Transverse colon (tissue), 4 donors: ENCODE measurements at regions not wholly inside any gene's neighbourhood (a gene's known extent, or its start where the extent isn't known, plus 50 kb on each side); places are given as distances from the start of the nearest gene placed in this dataset.

ENCODE experiments used
- DNase-seq: peaks from one replicate; pipeline ENCODE4 v3.0.0-alpha.2; 2019
- H3K27ac ChIP-seq, 4 donors: fragments of 200-600 bp; sonication (generic); 2 replicates each; pipeline ENCODE4 v1.5.1; 2016 to 2018; ENCODE audit warnings: inconsistent platforms in 4 of 4
- H3K27me3 ChIP-seq: fragments of 200-600 bp; sonication (generic); 2 replicates; pipeline ENCODE4 v1.5.1; 2017; ENCODE audit warnings: inconsistent platforms
- H3K36me3 ChIP-seq, 4 donors: fragments of 200-600 bp; sonication (generic); 2 replicates each; pipeline ENCODE4 v1.5.1; 2017 to 2019; ENCODE audit warnings: inconsistent platforms in 4 of 4
- H3K4me1 ChIP-seq, 4 donors: fragments of 200-600 bp; sonication (generic); 2 replicates each; pipeline ENCODE4 v1.5.1; 2017 to 2020; ENCODE audit warnings: inconsistent platforms in 4 of 4
- H3K4me3 ChIP-seq, 4 donors: fragments of 200-600 bp; sonication (generic); 1 replicate in 1 of 4; 2 replicates in 3 of 4; pipeline versions ENCODE4 v1.5.1 to v1.6.1; 2017 to 2019; ENCODE audit warnings: inconsistent platforms in 4 of 4
- H3K9me3 ChIP-seq, 2 donors: fragments of 200-600 bp; sonication (generic); 2 replicates each; pipeline ENCODE4 v1.5.1; 2017 to 2019; ENCODE audit warnings: inconsistent platforms in 2 of 2
- EP300 ChIP-seq: sonication (generic); formaldehyde crosslinking; IDR thresholded peaks from one replicate; pipeline ENCODE4 v1.6.1; 2017; ENCODE audit warnings: antibody characterized with exemption, low read depth
- POLR2A ChIP-seq: fragments of 450-650 bp; IDR thresholded peaks from one replicate; pipeline ENCODE4 v1.6.1; 2016; ENCODE audit warnings: antibody characterized with exemption, mild to moderate bottlenecking, moderate library complexity
- POLR2AphosphoS5 ChIP-seq, 3 donors: sonication (generic); formaldehyde crosslinking; IDR thresholded peaks; one replicate each; pipeline ENCODE4 v1.6.1; 2016; ENCODE audit warnings: antibody characterized with exemption in 3 of 3
- WGBS, 2 donors: methylation state at CpG; one replicate each; pipeline ENCODE4 v1.1.5; 2018; ENCODE audit warnings: low coverage in 1 of 2; 5-methylcytosine and 5-hydroxymethylcytosine counted together
- in situ Hi-C, 4 donors: fragments of 200-750 bp; cut with MboI; loops; one replicate each; pipeline versions ENCODE4 v1.15.0 to v1.15.1; 2017; ENCODE audit warnings: low sequenced_read_pairs in 3 of 4, low pct_ligation_motif_present in 1 of 4, low pct_unique_long_range_greater_than_20kb in 1 of 4
- intact Hi-C: fragments of 100-400 bp; cut with DNase I; formaldehyde crosslinking; loops from one replicate; pipeline ENCODE4 v1.15.1; 2023; ENCODE audit warnings: low total_unique reads
- TF ChIP-seq, protein P1 (sequence below), 5 experiments: fragments of 200-600 bp in 3 of 5; fragments of 450-650 bp in 2 of 5; sonication (generic) in 3 of 5; IDR thresholded peaks; 1 replicate in 2 of 5; 2 replicates in 3 of 5; pipeline ENCODE4 v1.5.1; 2016 to 2017; ENCODE audit warnings: antibody characterized with exemption in 5 of 5, inconsistent platforms in 3 of 5, mild to moderate bottlenecking in 2 of 5, moderate library complexity in 1 of 5

DNA sequence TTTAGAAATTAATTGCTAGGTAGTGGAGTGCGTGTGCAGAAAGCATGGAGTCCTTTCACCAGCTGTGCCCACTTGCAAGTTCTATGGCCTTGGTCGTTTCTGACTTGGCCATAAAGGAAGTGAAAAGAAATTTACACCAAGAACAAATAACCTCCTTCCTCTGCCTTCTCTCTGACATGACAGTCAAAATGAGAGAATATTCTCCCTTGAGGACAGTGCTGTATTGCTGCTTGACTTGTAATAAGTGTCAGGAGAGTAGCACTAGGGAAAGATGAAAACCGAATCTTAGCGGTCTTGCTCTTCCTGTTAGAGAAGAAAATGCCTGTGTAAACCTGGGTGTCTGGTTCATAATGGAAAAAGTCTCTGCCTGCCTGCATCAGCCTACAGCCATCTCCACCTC lies 333.1 kb upstream of the RAG2 start:
- in situ Hi-C loops (loop anchor here in 1 of 4 donors (10.0 kb wide), 1 partner anchor 56 kb away; no protein-coding TSS in a partner anchor), intact Hi-C loops (no loop called here)
- no peak for TF ChIP-seq EP300
- TF ChIP-seq, protein P1, sequence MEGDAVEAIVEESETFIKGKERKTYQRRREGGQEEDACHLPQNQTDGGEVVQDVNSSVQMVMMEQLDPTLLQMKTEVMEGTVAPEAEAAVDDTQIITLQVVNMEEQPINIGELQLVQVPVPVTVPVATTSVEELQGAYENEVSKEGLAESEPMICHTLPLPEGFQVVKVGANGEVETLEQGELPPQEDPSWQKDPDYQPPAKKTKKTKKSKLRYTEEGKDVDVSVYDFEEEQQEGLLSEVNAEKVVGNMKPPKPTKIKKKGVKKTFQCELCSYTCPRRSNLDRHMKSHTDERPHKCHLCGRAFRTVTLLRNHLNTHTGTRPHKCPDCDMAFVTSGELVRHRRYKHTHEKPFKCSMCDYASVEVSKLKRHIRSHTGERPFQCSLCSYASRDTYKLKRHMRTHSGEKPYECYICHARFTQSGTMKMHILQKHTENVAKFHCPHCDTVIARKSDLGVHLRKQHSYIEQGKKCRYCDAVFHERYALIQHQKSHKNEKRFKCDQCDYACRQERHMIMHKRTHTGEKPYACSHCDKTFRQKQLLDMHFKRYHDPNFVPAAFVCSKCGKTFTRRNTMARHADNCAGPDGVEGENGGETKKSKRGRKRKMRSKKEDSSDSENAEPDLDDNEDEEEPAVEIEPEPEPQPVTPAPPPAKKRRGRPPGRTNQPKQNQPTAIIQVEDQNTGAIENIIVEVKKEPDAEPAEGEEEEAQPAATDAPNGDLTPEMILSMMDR (IDR thresholded peaks at IDR 0.05) = no peak
- TF ChIP-seq POLR2A = no peak
- TF ChIP-seq POLR2AphosphoS5 (IDR thresholded peaks at IDR 0.05) = no peak
- no peaks in the 10 kb centered on the region for H3K4me1 ChIP-seq
- no peaks in the 10 kb centered on the region for H3K9me3 ChIP-seq
- 74 to 75% methylated on average over 4 of the region's 4 CpGs for WGBS, 2 donors
- no peaks in the 10 kb centered on the region for H3K27me3 ChIP-seq
- no peak overlapping the region for H3K27ac ChIP-seq
- H3K36me3 ChIP-seq = no peaks in the 10 kb centered on the region
- no peak overlapping the region for H3K4me3 ChIP-seq
- DNase-seq = no peak

DNA sequence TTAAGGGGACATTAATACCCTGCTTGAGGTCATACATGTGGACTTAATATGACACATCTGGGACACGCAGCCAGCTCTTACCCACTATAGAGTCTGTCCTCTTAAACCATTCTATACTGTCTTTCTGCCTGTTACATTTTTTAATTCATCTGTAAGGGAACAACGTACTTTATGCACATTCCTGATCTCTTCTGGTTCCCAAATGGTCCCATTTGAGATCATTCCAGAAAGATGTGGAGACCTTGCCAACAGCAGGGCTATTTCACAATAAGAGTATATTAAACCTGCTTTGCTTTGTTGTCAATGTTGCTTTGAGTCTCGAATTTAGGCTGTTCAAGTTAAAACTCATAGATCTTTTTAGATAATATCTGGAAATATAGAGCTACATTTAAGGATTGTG lies 332.2 kb upstream of the RAG2 start:
- intact Hi-C loops = no loop called here
- in situ Hi-C loops = loop anchor here in 1 of 4 donors (10.0 kb wide), 1 partner anchor 55 kb away; no protein-coding TSS in a partner anchor
- 62 to 69% methylated on average over 3 of the region's 3 CpGs for WGBS, 2 donors

DNA sequence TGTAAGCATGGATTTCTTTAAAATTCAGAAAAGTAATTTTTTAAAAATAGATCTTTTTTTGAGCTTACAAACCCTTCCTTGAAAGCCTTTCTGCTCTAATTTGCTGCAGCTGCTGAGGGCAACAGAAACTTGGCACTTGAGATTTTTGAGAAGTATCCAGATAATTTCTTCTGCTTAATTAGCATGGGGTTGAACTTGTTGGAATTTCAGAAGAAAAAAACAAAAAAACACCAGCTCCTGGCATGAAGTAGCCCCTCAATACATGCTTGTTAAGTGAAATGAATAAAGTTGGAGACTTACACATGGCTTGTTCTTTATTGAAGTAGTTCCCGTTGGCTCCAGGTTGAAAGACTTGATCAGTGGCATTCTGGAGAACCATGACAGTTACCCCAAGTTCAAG lies 331.4 kb upstream of the RAG2 start:
- Histone ChIP-seq H3K9me3 (no peaks in the 10 kb centered on the region), H3K27me3 (no peaks in the 10 kb centered on the region), H3K27ac (no peak overlapping the region), H3K4me1 (no peaks in the 10 kb centered on the region), H3K36me3 (no peaks in the 10 kb centered on the region), H3K4me3 (no peak overlapping the region)
- TF ChIP-seq POLR2AphosphoS5 (IDR thresholded peaks at IDR 0.05) (no peak), EP300 (no peak), POLR2A (no peak)
- TF ChIP-seq, protein P1 (IDR thresholded peaks at IDR 0.05) = no peak
- intact Hi-C loops = no loop called here
- DNase-seq = no peak
- in situ Hi-C loops = no loop called here
- 73 to 77% methylated on average over 1 of the region's 1 CpG for WGBS, 2 donors

More for the DNA sequence above, 332.2 kb upstream of the RAG2 start:
- Histone ChIP-seq H3K36me3 (no peaks in the 10 kb centered on the region), H3K4me1 (no peaks in the 10 kb centered on the region), H3K4me3 (no peak overlapping the region), H3K9me3 (no peaks in the 10 kb centered on the region), H3K27ac (no peak overlapping the region), H3K27me3 (no peaks in the 10 kb centered on the region)
- TF ChIP-seq EP300 (no peak), POLR2A (no peak), POLR2AphosphoS5 (IDR thresholded peaks at IDR 0.05) (no peak)
- TF ChIP-seq, protein P1 (IDR thresholded peaks at IDR 0.05) = no peak
- DNase-seq = no peak

DNA sequence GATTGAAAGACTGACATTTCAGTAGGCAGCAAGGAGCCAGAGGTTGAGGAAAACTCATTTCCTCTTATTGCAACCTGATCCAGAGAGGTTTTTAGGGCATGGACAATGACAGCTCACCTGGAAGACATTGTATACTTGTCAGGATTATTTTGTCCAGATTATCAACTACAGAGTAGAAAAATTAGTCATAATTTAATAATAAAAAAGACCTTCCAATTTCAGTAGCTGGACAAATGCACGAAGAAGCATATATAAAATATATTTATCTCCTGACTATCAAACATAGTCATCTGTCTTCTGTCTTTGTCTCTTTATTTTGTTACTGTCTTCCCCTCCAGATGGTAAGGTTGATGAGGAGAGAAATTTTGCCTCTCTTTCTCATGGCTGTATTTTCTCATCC lies 330.6 kb upstream of the RAG2 start:
- intact Hi-C loops (no loop called here), in situ Hi-C loops (no loop called here)
- no peak overlapping the region for H3K4me3 ChIP-seq
- DNase-seq = no peak
- WGBS, 2 donors = 40 to 56% methylated on average over 1 of the region's 1 CpG
- H3K27ac ChIP-seq = no peak overlapping the region
- no peaks in the 10 kb centered on the region for H3K27me3 ChIP-seq
- no peaks in the 10 kb centered on the region for H3K9me3 ChIP-seq
- TF ChIP-seq POLR2A (no peak), POLR2AphosphoS5 (IDR thresholded peaks at IDR 0.05) (no peak), EP300 (no peak)
- TF ChIP-seq, protein P1 (IDR thresholded peaks at IDR 0.05) = no peak
- H3K4me1 ChIP-seq = no peaks in the 10 kb centered on the region
- no peaks in the 10 kb centered on the region for H3K36me3 ChIP-seq
